Right hindlimb (tissue), 1 donor: ENCODE measurements at regions not wholly inside any gene's neighbourhood (a gene's known extent, or its start where the extent isn't known, plus 50 kb on each side); places are given as distances from the start of the nearest gene placed in this dataset.

Experiments
- DNase-seq: peaks from one replicate; pipeline ENCODE4 v3.0.0-alpha.2; 2018

- DNase-seq, result no peak
Observed at GRCh38 chr19:28426110-28426729, 786.7 kb downstream of the UQCRFS1 start.

DNA sequence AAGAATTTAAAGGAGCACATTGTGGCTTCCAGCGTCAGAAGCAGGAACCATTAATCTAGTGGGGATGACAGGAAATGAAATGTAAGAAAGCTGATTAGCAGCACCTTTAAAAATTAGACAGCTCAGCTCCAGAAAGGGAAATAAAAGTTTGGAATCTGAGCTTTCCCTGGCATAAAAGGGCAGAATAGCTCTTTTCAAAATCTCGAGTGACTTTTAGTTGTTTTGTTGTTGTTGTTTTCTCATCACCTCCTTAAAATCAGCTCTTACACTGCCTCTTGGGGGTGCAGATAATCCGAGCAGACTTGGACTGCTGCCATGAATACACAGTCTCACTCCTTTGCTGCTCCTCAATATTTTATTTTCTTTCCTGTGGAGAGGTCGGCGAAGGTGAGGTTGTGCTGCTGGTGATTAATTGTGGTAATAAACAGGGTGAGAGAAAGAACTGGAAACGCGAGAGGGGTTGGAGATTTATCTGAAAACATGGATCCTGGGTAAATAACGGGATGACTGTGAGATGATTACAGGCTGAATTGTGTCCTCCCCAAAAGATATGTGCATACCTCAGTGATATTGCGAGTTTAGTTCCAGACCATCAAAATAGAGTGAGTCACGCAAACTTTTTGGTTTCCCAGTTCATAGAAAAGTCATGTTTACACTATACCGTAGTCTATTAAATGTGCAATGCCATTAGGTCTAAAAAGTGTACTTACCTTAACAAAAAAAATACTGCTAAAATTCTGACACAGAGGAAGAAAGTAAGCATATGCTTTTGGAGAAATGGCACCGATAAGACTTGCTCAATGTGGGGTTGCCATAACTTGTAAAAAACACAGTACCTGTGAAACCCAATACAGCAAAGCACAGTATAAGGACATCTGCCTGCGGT lies 787.7 kb downstream of the UQCRFS1 start:
- DNase-seq, result no peak

DNA sequence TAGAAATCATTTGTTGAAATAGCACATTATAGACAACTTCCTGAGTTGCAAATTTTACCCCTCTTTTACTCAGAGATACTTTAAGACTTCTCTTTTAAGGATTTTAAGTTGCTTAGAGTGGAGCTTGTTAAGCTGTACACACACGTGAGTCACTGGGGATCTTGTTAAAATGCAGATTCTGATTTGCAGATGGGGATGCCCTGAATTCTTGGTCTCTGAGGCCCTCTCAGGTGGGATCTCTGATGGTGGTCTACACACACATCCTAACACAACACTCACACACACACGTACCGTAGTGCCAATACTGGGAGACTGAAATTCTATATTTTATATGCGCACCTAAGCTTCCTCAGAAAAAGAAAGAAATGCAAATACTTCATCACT lies 788.3 kb downstream of the UQCRFS1 start:
- DNase-seq, result no peak

- no peak for DNase-seq
Observed at GRCh38 chr19:28424077-28424476, 788.9 kb downstream of the UQCRFS1 start.

DNA sequence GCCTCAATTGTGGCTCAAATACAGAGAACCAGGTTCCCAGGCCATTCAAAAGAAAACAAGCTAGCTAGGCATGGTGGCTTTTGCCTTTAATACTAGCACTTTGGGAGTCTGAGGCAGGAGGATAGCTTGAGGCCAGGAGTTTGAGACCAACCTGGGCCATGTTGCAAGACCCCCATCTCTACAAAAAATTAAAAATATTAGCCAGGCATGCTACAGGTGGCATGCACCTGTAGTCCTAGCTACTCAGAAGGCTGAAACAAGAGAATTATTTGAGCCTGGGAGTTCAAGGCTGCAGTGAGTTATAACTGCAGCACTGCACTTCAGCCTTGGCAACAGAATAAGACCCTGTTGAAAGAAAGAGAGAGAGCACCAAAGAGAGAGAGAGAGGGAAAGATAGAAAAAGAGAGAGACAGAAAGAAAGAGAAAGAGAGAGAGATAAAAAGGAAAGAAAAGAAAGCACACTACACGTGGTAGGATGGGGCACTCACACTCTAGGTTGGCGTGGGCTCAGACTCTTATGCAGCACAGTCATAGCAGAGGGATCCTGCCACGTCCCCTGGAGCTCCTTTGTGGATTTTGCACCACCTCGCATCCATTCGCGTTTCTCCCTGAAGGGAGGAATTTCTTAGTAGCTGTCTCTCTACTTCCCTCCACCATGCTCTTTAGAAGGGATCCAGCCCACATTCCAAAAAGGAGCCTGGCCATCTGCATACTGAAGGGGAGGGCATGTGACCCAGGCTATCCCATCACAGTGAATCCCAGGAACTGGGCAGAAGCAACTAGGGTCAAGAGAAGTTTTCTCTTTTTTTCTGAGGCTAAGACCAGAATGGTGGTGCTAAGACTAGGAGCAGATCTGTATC lies 789.9 kb downstream of the UQCRFS1 start:
- DNase-seq, result no peak

- no peak for DNase-seq
Observed at GRCh38 chr19:28422046-28422445, 790.9 kb downstream of the UQCRFS1 start.

GRCh38 chr19:28420811-28421550 lies 792.0 kb downstream of the UQCRFS1 start:
- no peak for DNase-seq

DNA sequence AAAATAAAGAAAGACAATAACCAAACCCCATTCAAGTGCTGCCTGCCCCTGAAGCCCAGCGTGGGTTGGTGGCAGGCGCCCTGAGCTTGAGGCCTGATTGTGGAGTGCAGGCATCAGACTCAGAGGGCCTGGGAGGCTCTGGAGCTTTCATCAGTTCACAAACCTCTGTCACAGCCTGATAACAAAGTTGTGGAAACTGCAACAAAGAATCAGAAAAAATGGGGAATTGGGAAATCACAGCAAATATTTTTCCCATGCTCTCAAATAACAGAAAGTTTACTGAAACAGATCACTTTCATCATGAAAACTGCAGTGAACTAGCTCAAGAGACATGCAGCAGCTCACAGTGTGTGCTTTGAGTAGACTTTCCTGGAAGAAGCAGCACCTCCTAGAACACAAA lies 793.6 kb downstream of the UQCRFS1 start:
- no peak for DNase-seq

GRCh38 chr19:28417361-28417760 lies 795.6 kb downstream of the UQCRFS1 start:
- DNase-seq, result no peak

DNA sequence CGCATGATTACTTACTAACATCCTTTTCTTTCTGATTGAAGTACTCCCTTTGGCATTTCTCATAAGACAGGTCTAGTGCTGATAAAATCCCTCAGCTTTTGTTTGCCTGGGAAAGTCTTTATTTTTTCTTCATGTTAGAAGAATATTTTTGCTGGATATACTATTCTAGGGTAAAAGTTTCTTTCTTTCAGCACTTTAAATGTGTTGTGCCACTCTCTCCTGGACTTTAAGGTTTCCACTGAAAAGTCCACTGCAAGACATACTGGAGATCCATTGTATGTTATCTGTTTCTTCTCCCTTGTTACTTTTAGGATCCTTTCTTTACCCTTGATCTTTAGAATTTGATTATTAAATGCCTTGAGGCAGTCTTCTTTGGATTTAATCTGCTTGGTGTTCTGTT lies 796.7 kb downstream of the UQCRFS1 start:
- no peak for DNase-seq

DNA sequence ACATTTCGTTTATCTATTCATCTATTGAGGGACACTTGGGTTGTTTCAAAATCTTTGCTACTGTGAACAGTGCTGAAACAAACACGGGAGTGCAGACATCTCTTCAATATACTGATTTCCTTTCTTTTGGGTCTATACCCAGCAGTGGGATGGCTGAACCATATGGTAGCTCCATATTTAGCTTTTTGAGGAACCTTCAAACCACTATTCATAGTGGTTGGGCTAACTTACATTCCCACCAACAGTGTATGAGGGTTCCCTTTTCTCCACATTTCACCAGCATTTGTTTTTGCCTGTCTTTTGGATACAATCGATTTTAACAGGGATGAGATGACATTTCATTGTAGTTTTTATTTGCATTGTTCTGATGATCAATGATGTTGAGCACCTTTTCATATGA lies 798.2 kb downstream of the UQCRFS1 start:
- DNase-seq, result no peak

GRCh38 chr19:28409859-28410258 lies 803.1 kb downstream of the UQCRFS1 start:
- DNase-seq, result no peak

- DNase-seq, result no peak
Observed at GRCh38 chr19:28406966-28407365, 806.0 kb downstream of the UQCRFS1 start.

DNA sequence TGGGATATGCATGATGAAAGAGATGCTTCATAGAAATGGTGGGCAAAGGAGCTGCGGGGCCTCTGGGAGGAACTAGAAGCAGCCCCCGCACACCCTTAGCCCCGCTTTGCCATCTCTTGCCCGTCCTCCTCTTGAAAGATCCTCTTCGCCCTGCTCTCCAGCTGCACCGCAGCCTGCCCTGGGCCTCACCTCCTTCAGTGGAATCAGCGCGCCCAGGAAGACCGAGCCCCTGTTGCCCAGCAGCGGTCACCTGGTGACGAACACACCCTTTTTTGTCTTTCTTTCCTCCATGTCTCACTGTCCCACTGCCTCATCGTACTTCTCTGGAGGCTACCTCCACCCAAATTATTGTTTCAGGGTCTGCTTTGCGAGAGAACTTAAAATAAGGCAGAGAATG lies 807.6 kb downstream of the UQCRFS1 start:
- no peak for DNase-seq

- DNase-seq, result no peak
Observed at GRCh38 chr19:28404472-28404871, 808.5 kb downstream of the UQCRFS1 start.

DNA sequence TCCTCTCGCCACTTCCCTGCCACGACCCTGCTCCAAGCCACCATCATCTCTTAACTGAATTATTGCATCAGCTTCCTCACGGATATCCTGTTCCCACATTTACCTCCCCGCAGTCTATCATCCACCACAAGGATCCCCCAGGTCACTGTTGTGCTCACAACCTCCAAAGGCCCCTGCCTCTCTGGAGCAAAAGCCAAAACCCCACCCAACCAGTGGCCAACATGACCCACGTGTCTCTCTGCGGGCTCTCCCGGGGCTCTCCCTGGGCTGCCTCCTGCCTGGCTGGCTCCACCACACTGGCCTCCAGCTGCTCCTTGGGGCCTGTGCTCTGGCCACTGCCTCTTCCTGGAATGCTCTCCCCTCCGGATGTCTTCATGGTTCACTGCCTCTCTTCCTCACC lies 809.3 kb downstream of the UQCRFS1 start:
- DNase-seq, result no peak

DNA sequence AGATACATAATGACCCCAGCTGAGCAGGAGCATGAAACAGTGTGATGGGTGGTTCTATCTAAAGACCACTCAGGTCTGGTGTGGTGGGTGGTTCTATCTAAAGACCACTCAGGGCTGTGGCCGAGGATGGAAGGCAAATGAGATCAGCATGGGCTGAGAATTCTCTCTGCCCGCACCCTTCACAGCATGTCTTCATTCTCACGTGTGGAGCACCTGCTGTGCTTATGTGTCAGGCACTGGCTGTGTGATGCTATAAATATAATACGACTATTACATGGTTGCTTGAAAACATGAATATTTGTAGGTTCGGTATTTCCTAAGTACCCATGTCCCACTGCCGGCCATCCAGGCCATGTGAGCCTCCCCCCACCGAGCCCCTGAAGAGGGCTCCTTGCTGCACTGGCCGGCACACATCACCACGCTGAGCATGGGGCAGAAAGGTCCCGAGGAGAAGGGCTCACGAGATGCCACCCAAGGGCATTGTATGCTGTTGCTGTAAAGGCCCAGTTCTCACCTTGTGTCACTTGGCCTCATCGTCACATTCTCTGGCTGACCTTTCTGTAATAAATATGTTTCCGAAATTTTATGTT lies 810.2 kb downstream of the UQCRFS1 start:
- DNase-seq, result no peak

DNA sequence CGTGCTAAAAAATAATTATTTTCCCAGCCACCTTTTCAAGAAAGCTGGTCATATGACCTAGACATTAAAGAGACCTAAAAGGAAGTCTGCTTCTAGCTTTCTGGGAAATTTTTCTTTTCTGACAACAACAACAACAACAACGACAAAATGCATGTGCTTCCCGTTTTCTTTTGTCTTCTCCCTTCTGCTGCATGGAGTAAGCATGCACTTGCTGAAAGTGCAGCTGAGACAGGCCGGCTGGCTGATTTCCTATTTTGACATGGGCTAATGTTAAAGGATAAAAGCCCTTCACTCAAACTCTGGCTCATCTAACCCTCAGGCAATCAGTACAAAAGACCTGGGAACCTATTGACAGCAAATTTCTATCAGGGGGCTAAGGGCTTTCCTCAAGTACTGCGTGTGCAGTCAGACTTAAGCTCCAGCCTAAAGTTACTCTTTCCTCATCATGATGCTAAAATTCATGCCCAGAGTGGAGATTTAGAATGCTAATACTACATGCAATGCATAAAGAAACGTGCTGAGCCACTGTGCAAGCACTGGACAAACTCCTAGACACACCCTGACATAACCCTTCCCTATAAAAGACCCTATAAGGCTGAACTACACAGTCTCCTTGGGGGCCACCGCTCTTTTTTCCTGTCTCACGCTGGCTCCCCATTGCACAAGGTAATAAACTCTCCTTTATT lies 811.1 kb downstream of the UQCRFS1 start:
- DNase-seq, result no peak

GRCh38 chr19:28400953-28401671 lies 811.8 kb downstream of the UQCRFS1 start:
- DNase-seq, result no peak

DNA sequence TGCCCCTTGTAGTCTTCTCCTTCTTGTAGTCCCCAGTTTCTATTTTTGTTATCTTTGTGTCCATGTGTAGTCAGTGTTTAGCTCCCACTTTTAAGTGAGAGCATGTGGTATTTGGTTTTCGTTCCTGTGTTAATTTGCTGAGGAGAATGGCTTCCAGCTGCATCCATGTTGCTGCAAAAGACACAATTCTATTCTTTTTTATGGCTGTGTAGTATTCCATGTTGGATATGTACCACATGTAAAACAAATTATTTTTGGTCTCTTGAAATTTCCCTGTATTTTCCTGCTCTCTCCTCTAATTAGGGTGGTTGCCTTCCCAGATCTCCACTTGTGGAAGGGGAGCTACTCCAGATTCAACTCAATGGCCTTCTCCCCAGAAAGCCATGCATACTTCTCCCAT lies 813.8 kb downstream of the UQCRFS1 start:
- DNase-seq, result no peak

DNA sequence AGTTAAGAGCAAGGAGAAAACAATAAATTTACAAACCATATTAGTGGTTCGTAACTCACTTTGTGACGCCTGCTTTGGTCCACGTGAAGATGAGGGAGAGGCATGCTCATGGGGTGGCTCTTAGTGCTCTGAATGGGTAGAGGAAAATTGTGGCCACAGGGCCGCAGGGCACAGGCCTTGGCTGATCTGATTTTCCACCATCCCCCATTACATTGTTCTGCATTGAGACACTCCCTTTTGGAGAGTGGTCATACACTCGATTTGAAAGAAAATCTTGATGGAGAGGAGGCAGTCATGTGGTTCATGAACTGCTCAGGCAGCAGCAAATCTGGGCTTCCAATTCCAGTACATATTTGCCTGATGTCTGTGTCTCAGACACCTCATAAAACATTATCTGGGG lies 815.2 kb downstream of the UQCRFS1 start:
- DNase-seq, result no peak
